ENCODE measurements at regions not wholly inside any gene's neighbourhood (a gene's known extent, or its start where the extent isn't known, plus 50 kb on each side); places are given as distances from the start of the nearest gene placed in this dataset.
"Not testable (repeated sequence)": the region's sequence is repeated elsewhere in the genome, so short reads cannot be mapped to it uniquely, and the experiment has no call there.

DNA sequence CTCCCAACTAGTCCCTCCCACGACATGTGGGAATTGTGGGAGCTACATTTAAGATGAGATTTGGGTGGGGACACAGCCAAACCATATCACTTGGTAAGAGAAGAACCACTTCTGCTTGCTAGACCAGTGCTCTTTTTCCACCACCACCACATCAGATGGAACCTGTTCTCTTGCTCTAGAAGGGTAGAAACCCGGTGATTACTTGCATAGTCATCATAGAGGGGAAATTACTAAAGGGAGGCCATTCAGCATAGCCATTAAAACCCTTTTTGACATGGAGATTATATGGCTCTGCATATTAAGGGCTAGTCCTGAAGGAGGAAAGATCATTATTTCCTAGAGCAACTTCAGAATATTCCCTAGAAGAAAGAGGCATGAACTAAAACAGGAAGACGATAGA, 1188.0 kb downstream of the CDH11 start:
- no peak for DNase-seq (ENCODE audit: low read depth)

- no peak for DNase-seq (ENCODE audit: low read depth)
Observed at GRCh38 chr16:63928421-63928820, 1193.4 kb downstream of the CDH11 start.

- no peak for DNase-seq (ENCODE audit: low read depth)
Observed at GRCh38 chr16:63925221-63925620, 1196.6 kb downstream of the CDH11 start.

DNA sequence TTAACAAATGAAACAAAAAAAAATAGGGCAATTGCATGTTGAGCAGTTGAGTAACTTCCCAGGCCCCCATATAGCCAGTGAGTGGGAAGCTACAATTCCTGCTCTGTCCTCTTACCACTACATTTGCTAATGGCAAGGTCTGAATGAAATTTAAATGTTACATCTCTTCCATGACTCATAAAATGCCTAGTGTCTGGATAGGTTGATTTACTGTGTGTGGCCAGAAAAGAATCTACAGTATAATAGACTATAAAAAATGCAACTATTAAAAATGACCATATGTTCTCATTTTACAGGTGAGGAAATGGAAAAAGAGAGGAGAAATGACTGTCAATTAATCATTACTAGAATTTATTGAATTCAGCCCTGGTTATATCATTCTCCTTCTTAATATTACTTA, 1199.3 kb downstream of the CDH11 start:
- DNase-seq (ENCODE audit: low read depth): no peak

DNA sequence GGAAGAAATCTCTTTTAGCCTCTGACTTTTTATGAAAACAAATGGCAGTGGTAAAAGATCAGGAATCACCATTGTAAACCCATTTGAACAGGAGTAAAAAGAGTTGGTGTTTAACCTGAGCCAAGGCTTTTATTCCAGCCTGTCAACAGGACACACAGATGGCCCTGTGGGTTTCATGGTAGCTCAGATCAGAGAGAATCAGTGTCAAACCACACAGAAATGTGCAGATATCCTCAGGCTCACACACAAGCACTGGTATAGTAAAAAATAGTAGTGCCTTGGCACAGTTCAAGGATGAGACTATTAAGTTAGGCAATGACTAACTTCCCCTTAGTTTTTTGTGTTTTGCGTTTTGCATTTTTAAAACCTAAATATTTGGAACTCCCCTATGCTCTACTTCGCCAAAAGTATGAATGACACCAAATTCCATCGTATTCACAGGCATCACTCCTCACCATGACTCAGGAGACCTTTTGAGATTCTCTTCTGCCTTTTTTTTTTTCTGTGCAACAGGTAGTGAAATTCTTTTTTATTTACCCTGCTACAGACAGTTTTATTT, 1200.0 kb downstream of the CDH11 start:
- DNase-seq (ENCODE audit: low read depth): no peak

DNA sequence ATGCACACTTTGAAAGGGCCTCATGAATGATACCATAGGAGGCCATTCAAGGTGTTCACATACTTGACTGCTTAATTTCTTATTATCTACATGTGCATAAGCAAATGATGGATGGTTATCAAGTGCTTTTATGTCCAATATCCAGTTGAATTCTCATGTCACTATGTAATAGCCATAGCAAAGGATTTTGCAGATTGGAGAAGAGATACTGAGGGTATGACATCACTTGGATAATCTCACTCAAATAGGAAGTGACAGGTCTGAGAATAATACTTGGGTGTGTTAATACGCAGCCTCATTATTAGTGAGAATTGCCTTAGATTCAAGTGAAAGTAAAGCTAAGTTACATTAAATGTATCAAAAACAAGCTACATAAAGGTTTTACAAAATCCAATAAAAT, 1208.6 kb downstream of the CDH11 start:
- DNase-seq (ENCODE audit: low read depth): no peak

- no peak for DNase-seq (ENCODE audit: low read depth)
Observed at GRCh38 chr16:63907251-63907650, 1214.6 kb downstream of the CDH11 start.

DNA sequence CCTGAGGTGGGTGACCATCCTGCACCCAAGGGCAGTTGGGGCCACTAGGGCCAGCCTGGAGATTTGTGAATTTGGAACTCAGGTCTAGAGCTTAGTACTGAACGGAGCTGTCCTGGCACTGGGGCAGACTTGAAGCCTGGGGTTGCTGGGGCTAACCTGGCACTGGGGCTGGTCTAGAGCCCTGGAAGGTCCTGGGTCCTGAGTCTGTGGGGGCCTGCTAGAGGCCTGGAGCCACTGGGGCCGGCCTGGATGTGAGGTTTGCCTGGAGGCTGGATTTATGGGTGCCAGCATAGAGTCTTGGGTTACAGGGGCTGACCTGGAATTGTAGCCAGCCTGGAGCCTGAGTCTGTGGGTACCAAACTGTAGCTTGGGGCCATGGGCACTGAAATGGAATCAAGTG, 1216.9 kb downstream of the CDH11 start:
- DNase-seq (ENCODE audit: low read depth): no peak

DNA sequence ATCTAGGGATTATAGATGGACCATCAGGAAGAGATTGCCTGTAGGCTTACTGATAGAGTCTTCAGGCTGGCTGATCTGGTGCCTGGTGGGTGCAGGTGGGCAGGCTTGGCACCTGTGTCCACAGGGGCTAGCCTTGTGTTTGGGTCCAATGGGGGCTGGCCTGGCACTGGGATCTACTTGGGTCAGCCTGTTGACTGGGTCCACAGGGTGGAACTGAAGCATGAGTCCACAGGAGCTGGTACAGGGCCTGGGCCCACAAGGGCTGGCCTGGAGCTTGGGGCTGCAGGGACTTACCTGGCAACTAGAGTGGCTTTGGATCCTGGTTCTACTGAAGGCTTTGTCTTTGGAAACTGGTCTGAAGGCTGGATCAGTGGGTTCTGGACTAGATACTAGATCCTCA, 1217.7 kb downstream of the CDH11 start:
- DNase-seq (ENCODE audit: low read depth): no peak

DNA sequence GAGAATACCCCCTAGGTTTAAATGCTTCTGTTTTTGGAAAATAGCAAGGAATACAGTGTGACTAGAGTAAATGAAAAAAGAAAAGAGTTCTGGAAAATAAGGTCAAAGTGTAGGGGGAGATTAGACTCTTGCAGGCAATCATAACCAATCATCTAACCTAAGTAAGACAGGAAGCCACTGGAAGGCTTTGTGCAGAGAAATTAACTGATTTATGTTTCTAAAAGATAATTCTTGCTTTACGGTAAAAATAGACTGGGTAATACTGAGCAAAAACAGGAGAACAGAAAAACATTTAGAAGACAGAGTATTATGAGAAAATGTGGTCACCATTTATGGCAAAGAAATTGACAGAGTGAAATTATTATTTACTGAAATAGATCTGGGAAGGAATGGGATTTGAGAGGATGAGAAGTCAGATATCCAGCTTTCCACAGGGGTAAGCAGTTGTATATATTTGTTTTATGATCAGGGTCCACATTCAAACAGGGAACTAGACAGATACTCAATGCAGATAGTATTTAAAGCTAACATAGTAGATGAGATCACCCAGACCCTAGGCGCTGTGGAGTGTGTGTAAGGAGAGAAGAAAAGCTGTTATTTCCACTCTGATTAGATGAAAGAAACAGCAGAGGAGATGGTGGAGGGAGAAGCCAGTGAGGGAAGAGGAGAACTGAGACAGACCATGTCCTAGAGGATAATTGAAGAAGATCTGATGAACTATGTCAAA, 1225.3 kb downstream of the CDH11 start:
- DNase-seq (ENCODE audit: low read depth): no peak

- DNase-seq (ENCODE audit: low read depth): no peak
Observed at GRCh38 chr16:63890723-63891122, 1231.1 kb downstream of the CDH11 start.

DNA sequence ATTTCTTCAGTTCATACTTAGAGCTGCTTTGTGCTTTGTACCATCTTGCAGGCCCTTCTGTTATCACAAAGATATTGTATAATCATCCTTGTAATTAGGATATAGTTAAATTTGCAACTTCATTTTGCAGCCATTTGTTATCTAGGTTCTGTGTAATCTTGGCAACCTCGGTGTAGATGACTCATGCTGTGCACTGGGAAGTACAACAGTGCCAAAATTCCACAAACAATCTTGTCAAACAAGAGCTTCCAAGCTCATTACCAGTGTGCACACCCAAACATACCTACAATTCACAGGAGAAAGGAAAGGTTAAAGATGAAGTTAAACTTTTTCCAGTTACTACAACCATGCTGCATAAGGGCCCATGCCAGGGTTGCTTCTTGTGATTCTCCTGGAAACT, 1231.8 kb downstream of the CDH11 start:
- no peak for DNase-seq (ENCODE audit: low read depth)

DNA sequence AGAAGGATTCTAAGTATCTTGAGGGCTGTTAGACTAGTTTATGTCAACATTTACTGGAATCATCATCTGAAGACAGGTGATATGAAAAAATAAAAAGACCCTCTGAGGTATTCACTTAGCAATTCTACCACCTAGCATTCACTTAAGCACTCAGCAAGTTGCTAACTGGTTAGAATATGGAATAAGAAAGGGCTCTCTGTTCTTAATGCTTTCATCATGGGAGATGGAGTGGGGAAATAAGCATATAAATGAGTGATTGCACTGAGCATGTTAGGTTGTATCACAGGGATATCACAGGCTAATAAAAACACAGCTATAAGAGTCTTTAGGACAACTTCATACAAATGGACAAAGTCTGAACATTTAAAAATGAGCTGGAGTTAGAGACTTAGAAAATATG, 1238.8 kb downstream of the CDH11 start:
- DNase-seq (ENCODE audit: low read depth): no peak

DNA sequence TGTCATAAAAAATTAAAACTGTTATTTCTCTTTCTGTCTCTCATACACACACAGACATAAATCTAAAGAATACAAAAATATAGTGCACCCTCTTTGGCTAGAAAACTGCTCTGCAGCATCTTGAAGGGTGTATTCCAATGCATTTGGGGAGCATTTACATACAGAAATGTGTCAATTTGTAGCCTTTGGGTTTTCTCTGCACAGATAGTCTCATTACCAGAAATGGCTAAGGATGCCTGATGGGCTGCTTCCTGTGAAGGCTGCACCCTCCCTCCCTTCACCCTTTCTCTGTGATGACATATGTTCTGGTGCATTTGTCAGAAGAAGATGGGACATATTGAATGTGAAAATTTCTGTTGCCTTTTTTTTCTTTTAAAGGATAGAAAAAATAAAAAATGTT, 1239.3 kb downstream of the CDH11 start:
- no peak for DNase-seq (ENCODE audit: low read depth)

- DNase-seq (ENCODE audit: low read depth): no peak
Observed at GRCh38 chr16:63880948-63881347, 1240.9 kb downstream of the CDH11 start.

DNA sequence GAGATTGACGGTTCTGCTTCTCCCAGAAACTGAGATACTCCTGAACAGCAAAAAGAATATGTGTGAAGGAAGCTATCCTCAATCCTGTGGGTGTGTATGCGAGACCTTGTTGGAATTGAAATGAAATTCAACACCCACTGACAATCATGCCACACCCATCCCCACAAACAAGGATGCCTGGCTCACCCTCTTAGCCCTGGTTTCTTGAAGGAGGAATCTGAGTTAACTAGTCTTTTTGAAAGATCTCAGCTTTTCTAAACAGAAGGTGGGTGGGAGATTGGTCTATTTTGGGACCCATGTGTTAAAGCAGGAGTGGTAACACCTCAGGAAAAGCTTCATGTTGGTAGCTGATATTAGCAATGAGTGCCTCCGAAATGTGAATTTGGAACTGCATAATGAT, 1244.5 kb downstream of the CDH11 start:
- no peak for DNase-seq (ENCODE audit: low read depth)

DNA sequence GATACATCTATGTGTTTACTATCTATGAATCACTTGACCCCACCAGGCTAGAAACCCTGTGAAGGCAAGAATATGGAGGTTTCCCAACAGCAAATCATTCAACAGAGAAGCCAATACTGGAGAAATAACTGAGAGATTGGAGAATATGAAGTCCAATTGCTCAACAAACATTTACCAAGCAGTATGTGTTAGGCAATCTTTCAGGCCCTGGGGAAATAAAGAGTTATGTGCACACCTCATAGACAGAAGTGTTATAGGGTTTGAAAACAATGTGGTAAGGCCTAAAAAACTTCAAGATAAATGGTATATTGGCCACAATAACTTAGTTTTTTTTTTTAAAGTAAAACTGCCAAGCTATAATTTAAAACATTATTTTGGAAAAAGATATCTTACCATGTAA, 1245.8 kb downstream of the CDH11 start:
- no peak for DNase-seq (ENCODE audit: low read depth)

DNA sequence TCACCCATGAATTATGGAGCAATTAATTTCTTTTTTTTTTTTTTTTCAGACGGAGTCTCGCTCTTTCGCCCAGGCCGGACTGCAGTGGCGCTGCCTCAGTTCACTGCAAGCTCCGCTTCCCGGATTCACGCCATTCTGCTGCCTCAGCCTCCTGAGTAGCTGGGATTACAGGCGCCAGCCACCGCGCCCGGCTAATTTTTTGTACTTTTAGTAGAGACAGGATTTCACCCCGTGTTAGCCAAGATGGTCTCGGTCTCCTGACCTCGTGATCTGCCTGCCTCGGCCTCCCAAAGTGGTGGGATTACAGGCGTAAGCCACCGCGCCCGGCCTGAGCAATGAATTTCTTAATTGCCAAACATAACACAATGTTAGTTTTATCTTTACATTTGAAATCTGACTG, 1261.2 kb downstream of the CDH11 start:
- DNase-seq (ENCODE audit: low read depth): not testable (repeated sequence)

DNA sequence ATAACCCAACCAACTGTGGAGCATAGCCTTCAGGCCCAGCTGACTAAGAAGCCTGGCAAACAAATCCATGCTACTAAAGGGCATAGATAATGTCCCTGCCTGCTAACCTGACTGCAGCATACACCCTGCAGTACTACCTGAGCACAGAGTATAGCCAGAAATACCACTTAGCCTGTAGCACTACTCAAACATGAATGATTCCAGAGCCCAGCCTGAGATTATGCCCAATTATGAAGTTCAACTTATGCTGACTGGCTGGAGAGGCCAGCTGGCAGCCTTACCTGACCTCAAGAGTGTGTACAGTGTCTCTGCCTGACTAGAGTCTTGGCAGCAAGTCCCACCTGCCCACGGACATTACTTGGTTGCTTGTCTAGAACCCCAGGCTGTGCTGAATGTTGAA, 1265.3 kb downstream of the CDH11 start:
- DNase-seq (ENCODE audit: low read depth): no peak

DNA sequence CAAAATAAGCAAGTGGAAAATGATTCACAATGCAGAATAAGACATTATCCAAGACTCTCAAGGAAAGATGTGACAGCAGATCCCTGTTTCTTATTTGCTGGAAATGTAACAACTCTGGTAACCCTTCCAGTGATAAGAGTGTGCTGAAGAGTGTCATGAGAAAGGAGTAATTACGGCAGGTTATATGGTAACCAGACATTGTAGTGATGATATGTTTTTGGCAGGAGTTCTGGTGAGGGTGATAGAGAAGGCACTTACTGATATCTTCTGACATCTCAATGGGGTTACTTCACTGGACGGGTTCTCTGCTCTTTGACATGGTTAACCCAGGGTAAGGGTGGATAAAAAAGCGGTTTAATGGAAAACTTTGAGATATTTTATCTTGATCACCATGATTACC, 1270.9 kb downstream of the CDH11 start:
- no peak for DNase-seq (ENCODE audit: low read depth)

DNA sequence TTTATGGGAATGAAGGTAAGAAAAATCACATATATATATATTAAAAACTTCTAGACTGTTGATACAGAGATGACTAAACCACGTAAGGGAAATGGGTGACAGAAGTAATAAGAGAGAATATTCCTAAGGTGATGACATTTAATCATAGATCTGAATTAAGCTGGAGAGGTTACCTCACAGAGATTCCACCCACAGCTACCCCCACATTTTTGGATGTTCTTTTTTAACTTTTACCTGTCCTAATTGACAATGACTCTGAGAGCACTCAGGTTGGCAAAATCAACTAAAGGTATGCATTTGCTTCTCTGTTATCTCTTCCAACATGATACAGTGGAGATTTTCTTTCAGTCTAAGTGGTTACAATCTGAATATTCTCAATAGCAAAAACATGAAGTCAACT, 1280.6 kb downstream of the CDH11 start:
- DNase-seq (ENCODE audit: low read depth): no peak

GRCh38 chr16:63830061-63830460, 1291.8 kb downstream of the CDH11 start:
- no peak for DNase-seq (ENCODE audit: low read depth)

- no peak for DNase-seq (ENCODE audit: low read depth)
Observed at GRCh38 chr16:63822818-63823217, 1299.0 kb downstream of the CDH11 start.

GRCh38 chr16:63816276-63816675, 1305.6 kb downstream of the CDH11 start:
- DNase-seq (ENCODE audit: low read depth): no peak
